Muscle of leg (tissue), 3 donors: ENCODE measurements at regions not wholly inside any gene's neighbourhood (a gene's known extent, or its start where the extent isn't known, plus 50 kb on each side); places are given as distances from the start of the nearest gene placed in this dataset.
A peak's percentile ranks its signal among the peaks of the same experiment; 100 is the strongest.

Experiments used
- DNase-seq: peaks from one replicate; pipeline ENCODE4 v3.0.0; 2013
- H3K27ac ChIP-seq: one replicate; pipeline ENCODE4 v1.5.1; 2013; ENCODE audit warnings: mild to moderate bottlenecking, low read length, control low read depth
- H3K27me3 ChIP-seq: one replicate; pipeline ENCODE4 v1.6.1; 2013; ENCODE audit warnings: low read length; ENCODE audit not compliant: control insufficient read depth, insufficient read depth
- H3K36me3 ChIP-seq: one replicate; pipeline ENCODE4 v1.6.1; 2013; ENCODE audit warnings: low read length; ENCODE audit not compliant: control insufficient read depth, insufficient read depth
- H3K4me1 ChIP-seq: one replicate; pipeline ENCODE4 v1.6.1; 2013; ENCODE audit warnings: low read length; ENCODE audit not compliant: control insufficient read depth, insufficient read depth
- H3K4me3 ChIP-seq: one replicate; pipeline ENCODE4 v1.5.1; 2013; ENCODE audit warnings: low read length, control low read depth
- H3K9me3 ChIP-seq: replicated peaks from 2 replicates; pipeline ENCODE4 v1.6.1; 2013; ENCODE audit warnings: low read depth, low read length; ENCODE audit not compliant: control insufficient read depth
- WGBS: methylation state at CpG from one replicate; pipeline ENCODE4 v1.1.5; 2013; ENCODE audit warnings: missing lambda C conversion rate; ENCODE audit not compliant: insufficient coverage; 5-methylcytosine and 5-hydroxymethylcytosine counted together

DNA sequence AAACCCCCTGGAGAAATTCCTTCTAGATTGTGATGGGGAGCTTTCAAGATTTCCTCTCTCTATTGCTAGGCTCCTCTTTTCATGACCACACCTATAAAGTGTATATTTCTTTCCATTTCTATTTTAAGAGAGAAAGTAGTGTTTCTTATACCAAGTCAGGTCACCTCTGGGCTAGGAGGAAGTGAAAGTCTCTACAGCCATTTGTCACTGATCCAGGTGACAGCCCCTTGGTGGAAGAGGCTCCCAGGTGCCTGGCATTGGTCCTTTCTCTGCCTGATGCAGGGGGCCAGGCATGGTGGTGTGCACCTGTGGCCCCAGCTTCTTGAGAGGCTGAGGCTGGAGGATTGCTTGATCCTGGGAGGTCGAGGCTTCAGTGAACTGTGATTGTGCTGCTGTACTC, 64.7 kb downstream of the DHCR7 start:
- H3K27me3 ChIP-seq: peaks cover 7% of the 10 kb centered on the region
- 90% methylated on average over 1 of the region's 1 CpG for WGBS
- H3K9me3 ChIP-seq: no peaks in the 10 kb centered on the region
- no peak overlapping the region for H3K4me3 ChIP-seq
- no peaks in the 10 kb centered on the region for H3K36me3 ChIP-seq
- no peak overlapping the region for H3K27ac ChIP-seq
- no peak for DNase-seq
- H3K4me1 ChIP-seq: no peaks in the 10 kb centered on the region

DNA sequence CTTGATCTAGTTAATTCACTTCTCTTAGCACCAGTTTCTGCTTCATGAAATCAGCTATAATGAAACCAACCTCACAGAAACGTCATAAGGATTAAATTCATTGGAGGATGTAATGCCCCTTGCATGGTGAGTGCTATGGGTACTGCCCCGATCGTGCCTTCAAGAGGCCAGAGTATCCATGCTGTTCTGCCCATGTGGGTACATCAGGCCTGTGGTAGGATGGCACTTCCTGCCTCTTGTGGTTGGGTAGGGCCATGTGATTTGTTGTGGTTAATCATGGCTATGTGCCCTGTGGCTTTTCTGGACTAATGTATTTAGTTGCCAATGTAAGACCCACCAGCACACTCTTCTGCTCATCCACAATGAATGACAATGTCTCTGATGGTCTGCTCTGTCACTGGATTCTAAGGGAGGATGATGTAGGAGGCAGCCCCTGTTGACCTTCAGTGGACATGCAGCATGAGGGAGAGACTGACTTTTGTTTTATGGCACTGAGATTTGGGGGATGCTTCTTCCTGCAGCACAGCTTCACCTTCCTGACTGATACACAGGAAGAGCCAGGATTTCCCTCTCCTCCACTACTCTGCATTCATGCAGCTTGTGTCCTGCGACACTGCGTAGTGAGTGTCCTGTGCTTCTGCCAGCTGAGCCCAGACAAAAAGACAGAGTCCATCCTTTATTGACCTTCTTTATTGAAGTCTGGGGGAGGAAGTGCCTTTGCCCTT, 66.2 kb downstream of the DHCR7 start:
- no peak for DNase-seq
- H3K4me1 ChIP-seq: no peaks in the 10 kb centered on the region
- H3K27me3 ChIP-seq: peaks cover 7% of the 10 kb centered on the region
- WGBS: 80% methylated on average over 2 of the region's 5 CpGs
- H3K9me3 ChIP-seq: no peaks in the 10 kb centered on the region
- H3K27ac ChIP-seq: no peak overlapping the region
- no peaks in the 10 kb centered on the region for H3K36me3 ChIP-seq
- H3K4me3 ChIP-seq: no peak overlapping the region

- no CpG with 5 or more reads among the region's 2 CpGs for WGBS
- Histone ChIP-seq H3K4me3 (no peak overlapping the region), H3K27ac (no peak overlapping the region), H3K36me3 (no peaks in the 10 kb centered on the region), H3K4me1 (no peaks in the 10 kb centered on the region), H3K27me3 (peaks cover 5% of the 10 kb centered on the region), H3K9me3 (no peaks in the 10 kb centered on the region)
- DNase-seq: peak; percentile 7
Measured at GRCh38 chr11:71379701-71380100, 68.5 kb downstream of the DHCR7 start.

GRCh38 chr11:71373791-71374454, 74.3 kb downstream of the DHCR7 start:
- 30% methylated on average over 3 of the region's 7 CpGs for WGBS
- Histone ChIP-seq H3K36me3 (no peaks in the 10 kb centered on the region), H3K4me3 (no peak overlapping the region), H3K9me3 (no peaks in the 10 kb centered on the region), H3K27ac (no peak overlapping the region), H3K4me1 (peaks cover 10% of the 10 kb centered on the region), H3K27me3 (peaks cover 2% of the 10 kb centered on the region)
- DNase-seq: no peak

DNA sequence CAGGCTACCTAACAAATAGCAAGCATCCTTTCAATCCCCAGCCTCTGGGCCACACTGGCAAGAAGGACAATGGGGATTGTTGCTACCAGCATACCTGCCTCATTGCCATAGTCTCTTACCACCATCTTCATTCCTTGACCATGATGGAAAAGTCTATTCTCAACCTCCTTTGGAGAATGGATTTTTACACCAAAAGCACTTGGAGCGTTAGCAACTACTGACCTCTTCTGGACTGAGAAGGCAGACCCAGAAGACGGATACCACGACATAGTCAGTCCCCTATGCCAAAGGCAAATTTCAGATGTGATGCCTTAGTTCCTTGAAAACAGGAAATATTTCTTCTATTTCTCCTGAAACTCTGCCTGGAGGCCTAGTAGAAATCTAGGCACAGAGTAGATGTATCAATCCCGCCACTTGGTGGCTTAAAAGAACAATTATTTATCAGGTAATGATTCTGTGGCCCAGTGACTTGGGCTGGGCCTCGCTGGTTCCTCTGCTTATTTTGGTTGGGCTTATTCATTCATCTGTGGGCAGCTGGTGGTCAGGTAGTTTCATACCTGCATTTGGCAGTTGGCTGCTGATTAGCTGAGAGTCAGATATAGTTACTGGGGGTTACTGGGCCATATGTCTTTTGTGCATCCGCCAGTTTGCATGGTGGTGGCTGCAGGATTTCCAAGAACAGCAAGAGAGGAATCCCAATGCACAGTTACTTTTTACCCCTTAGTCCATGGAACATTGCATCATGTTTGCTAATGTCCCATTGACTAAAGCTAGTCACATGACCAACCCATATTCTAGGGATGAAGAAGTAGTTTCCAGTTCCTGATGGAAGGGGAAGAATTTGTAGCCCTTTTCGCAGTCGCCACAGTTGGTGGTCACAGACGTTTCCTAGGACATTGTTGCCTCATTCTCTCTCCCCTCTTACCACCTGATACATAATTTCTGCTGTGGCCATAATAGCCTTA, 75.2 kb downstream of the DHCR7 start:
- Histone ChIP-seq H3K4me3 (no peak overlapping the region), H3K27ac (no peak overlapping the region), H3K4me1 (peaks cover 10% of the 10 kb centered on the region), H3K36me3 (no peaks in the 10 kb centered on the region), H3K27me3 (peaks cover 8% of the 10 kb centered on the region), H3K9me3 (no peaks in the 10 kb centered on the region)
- 66% methylated on average over 4 of the region's 9 CpGs for WGBS
- DNase-seq: peak; percentile 52

- no CpG with 5 or more reads among the region's 2 CpGs for WGBS
- H3K27ac ChIP-seq: no peak overlapping the region
- DNase-seq: no peak
- no peaks in the 10 kb centered on the region for H3K9me3 ChIP-seq
- peaks cover 10% of the 10 kb centered on the region for H3K4me1 ChIP-seq
- H3K4me3 ChIP-seq: no peak overlapping the region
- no peaks in the 10 kb centered on the region for H3K36me3 ChIP-seq
- H3K27me3 ChIP-seq: peaks cover 8% of the 10 kb centered on the region
Measured at GRCh38 chr11:71371674-71372069, 76.5 kb downstream of the DHCR7 start.

GRCh38 chr11:71370895-71371673, 77.1 kb downstream of the DHCR7 start:
- WGBS: 69% methylated on average over 18 of the region's 21 CpGs
- Histone ChIP-seq H3K4me3 (no peak overlapping the region), H3K4me1 (peaks cover 10% of the 10 kb centered on the region), H3K9me3 (no peaks in the 10 kb centered on the region), H3K36me3 (no peaks in the 10 kb centered on the region), H3K27ac (no peak overlapping the region), H3K27me3 (peaks cover 8% of the 10 kb centered on the region)
- DNase-seq: peak; percentile 30

- peaks cover 10% of the 10 kb centered on the region for H3K4me1 ChIP-seq
- 79% methylated on average over 5 of the region's 6 CpGs for WGBS
- H3K36me3 ChIP-seq: no peaks in the 10 kb centered on the region
- H3K4me3 ChIP-seq: no peak overlapping the region
- no peaks in the 10 kb centered on the region for H3K9me3 ChIP-seq
- H3K27me3 ChIP-seq: peaks cover 8% of the 10 kb centered on the region
- DNase-seq: no peak
- H3K27ac ChIP-seq: no peak overlapping the region
Measured at GRCh38 chr11:71370020-71370747, 78.0 kb downstream of the DHCR7 start.

- Histone ChIP-seq H3K9me3 (no peaks in the 10 kb centered on the region), H3K27me3 (peaks cover 8% of the 10 kb centered on the region), H3K4me1 (peaks cover 15% of the 10 kb centered on the region), H3K36me3 (no peaks in the 10 kb centered on the region), H3K4me3 (no peak overlapping the region), H3K27ac (no peak overlapping the region)
- DNase-seq: no peak
- WGBS: 75% methylated on average over 7 of the region's 9 CpGs
Measured at GRCh38 chr11:71369411-71369810, 78.8 kb downstream of the DHCR7 start.
